C4-2B (cell line): ENCODE measurements at regions not wholly inside any gene's neighbourhood (a gene's known extent, or its start where the extent isn't known, plus 50 kb on each side); places are given as distances from the start of the nearest gene placed in this dataset.

ENCODE experiments used
- CTCF ChIP-seq: fragments of 450-650 bp; conservative IDR thresholded peaks from 2 replicates; pipeline ENCODE4 v1.5.1; 2017; ENCODE audit warnings: mild to moderate bottlenecking
- ZFX ChIP-seq: fragments of 450-650 bp; IDR thresholded peaks from 2 replicates; pipeline ENCODE4 v1.6.1; 2017

- no peak for TF ChIP-seq CTCF
- TF ChIP-seq ZFX: no peak
These were observed 151.3 kb upstream of the TRPC7 start for GRCh38 chr5:136516637-136517036.
